ENCODE measurements at regions not wholly inside any gene's neighbourhood (a gene's known extent, or its start where the extent isn't known, plus 50 kb on each side); places are given as distances from the start of the nearest gene placed in this dataset.

- TF ChIP-seq TCF12 (IDR thresholded peaks at IDR 0.05; ENCODE audit: low read depth) (no peak), CEBPB (IDR thresholded peaks at IDR 0.05) (no peak), ZBTB7A (IDR thresholded peaks at IDR 0.05; ENCODE audit: low read depth) (no peak), REST (IDR thresholded peaks at IDR 0.05; ENCODE audit: low read depth) (no peak), TEAD4 (IDR thresholded peaks at IDR 0.05) (no peak), EP300 (IDR thresholded peaks at IDR 0.05; ENCODE audit: borderline replicate concordance) (no peak), NFIC (IDR thresholded peaks at IDR 0.05) (no peak), MAX (IDR thresholded peaks at IDR 0.05) (no peak), EGR1 (IDR thresholded peaks at IDR 0.05) (no peak), USF1 (IDR thresholded peaks at IDR 0.05) (no peak), FOXM1 (IDR thresholded peaks at IDR 0.05; ENCODE audit: borderline replicate concordance, low read depth) (no peak), CREB1 (IDR thresholded peaks at IDR 0.05; ENCODE audit: low read depth) (no peak), RAD21 (IDR thresholded peaks at IDR 0.05; ENCODE audit: low read depth) (no peak), YY1 (IDR thresholded peaks at IDR 0.05; ENCODE audit: low read depth) (no peak), TAF1 (IDR thresholded peaks at IDR 0.05; ENCODE audit: low read depth) (no peak)
Observed at GRCh38 chr2:42925742-42926433, 133.5 kb upstream of the HAAO start.

GRCh38 chr2:42924418-42924886 is 132.1 kb upstream of the HAAO start:
- TF ChIP-seq USF1 (IDR thresholded peaks at IDR 0.05) (no peak), RAD21 (IDR thresholded peaks at IDR 0.05; ENCODE audit: low read depth) (no peak), CREB1 (IDR thresholded peaks at IDR 0.05; ENCODE audit: low read depth) (no peak), YY1 (IDR thresholded peaks at IDR 0.05; ENCODE audit: low read depth) (no peak), FOXM1 (IDR thresholded peaks at IDR 0.05; ENCODE audit: borderline replicate concordance, low read depth) (no peak), CEBPB (IDR thresholded peaks at IDR 0.05) (no peak), TAF1 (IDR thresholded peaks at IDR 0.05; ENCODE audit: low read depth) (no peak), NFIC (IDR thresholded peaks at IDR 0.05) (no peak), TEAD4 (IDR thresholded peaks at IDR 0.05) (no peak), MAX (IDR thresholded peaks at IDR 0.05) (no peak), EP300 (IDR thresholded peaks at IDR 0.05; ENCODE audit: borderline replicate concordance) (no peak), ZBTB7A (IDR thresholded peaks at IDR 0.05; ENCODE audit: low read depth) (no peak), TCF12 (IDR thresholded peaks at IDR 0.05; ENCODE audit: low read depth) (no peak), EGR1 (IDR thresholded peaks at IDR 0.05) (no peak), REST (IDR thresholded peaks at IDR 0.05; ENCODE audit: low read depth) (no peak)

GRCh38 chr2:42923580-42924417 is 131.4 kb upstream of the HAAO start:
- TF ChIP-seq NFIC (IDR thresholded peaks at IDR 0.05) (no peak), CEBPB (IDR thresholded peaks at IDR 0.05) (no peak), TAF1 (IDR thresholded peaks at IDR 0.05; ENCODE audit: low read depth) (no peak), EGR1 (IDR thresholded peaks at IDR 0.05) (no peak), MAX (IDR thresholded peaks at IDR 0.05) (no peak), YY1 (IDR thresholded peaks at IDR 0.05; ENCODE audit: low read depth) (0 out of 2 replicates have a peak, but pooled peaks have one; percentile 36), FOXM1 (IDR thresholded peaks at IDR 0.05; ENCODE audit: borderline replicate concordance, low read depth) (no peak), EP300 (IDR thresholded peaks at IDR 0.05; ENCODE audit: borderline replicate concordance) (no peak)

- no peak for TF ChIP-seq TEAD4 (IDR thresholded peaks at IDR 0.05)
- TF ChIP-seq TCF12 (IDR thresholded peaks at IDR 0.05; ENCODE audit: low read depth), result no peak
- 0 out of 2 replicates have a peak, but pooled peaks have one; percentile 40 for TF ChIP-seq USF1 (IDR thresholded peaks at IDR 0.05)
- no peak for TF ChIP-seq YY1 (IDR thresholded peaks at IDR 0.05; ENCODE audit: low read depth)
- no peak for TF ChIP-seq FOXM1 (IDR thresholded peaks at IDR 0.05; ENCODE audit: borderline replicate concordance, low read depth)
- no peak for TF ChIP-seq CEBPB (IDR thresholded peaks at IDR 0.05)
Observed at GRCh38 chr2:42922790-42923579, 130.6 kb upstream of the HAAO start.

Measured in Ishikawa (cell line).